K562 (cell line): ENCODE measurements at regions not wholly inside any gene's neighbourhood (a gene's known extent, or its start where the extent isn't known, plus 50 kb on each side); places are given as distances from the start of the nearest gene placed in this dataset.

Experiments used
- ATAC-seq: fragments of 200-7000 bp; cut with Tn5 transposase; 3 replicates; pipeline ENCODE4 v1.9.1; 2020; ENCODE audit warnings: moderate library complexity
- BruUV-seq: library from RNA; stranded (reverse); fragments of 400-500 nt; replicated peaks from 2 replicates; lab custom pipeline; 2021; lab: Mats Ljungman, UMichigan
- CTCF ChIA-PET: fragments of 300-600 bp; formaldehyde crosslinking; extraction: SDS; loops from one replicate; lab custom pipeline; 2021; ENCODE audit warnings: low intra/inter-chr PET ratio; lab: Yijun Ruan, JAX
- POLR2A ChIA-PET: fragments of 300-600, 350-650 bp; sonication (Branson Sonifier 250); formaldehyde crosslinking; extraction: SDS; loops from one replicate; lab custom pipeline; 2021; ENCODE audit warnings: antibody characterized with exemption, inconsistent platforms; lab: Yijun Ruan, JAX
- DNase-seq, 4 experiments: peaks; one replicate each; pipeline versions ENCODE4 v3.0.0 to v3.0.0-alpha.2; 2011 to 2018; ENCODE audit warnings: low spot score in 3 of 4, mixed read lengths in 3 of 4; ENCODE audit errors: extremely low read depth in 1 of 4
- FAIRE-seq: peaks from 2 replicates; lab custom pipeline; 2011; peaks lifted over from hg19 to GRCh38; lab: Jason Lieb, UNC
- H2AFZ ChIP-seq: 2 replicates; pipeline ENCODE4 v1.6.0; 2011; ENCODE audit warnings: low read depth, low read length, control low read depth, inconsistent platforms
- H3K27ac ChIP-seq: fragments of 200-600 bp; 3 replicates; pipeline ENCODE4 v1.8.0; 2011; ENCODE audit warnings: low read depth, mild to moderate bottlenecking, control low read depth, inconsistent platforms, low read length, moderate library complexity, mixed read lengths; ENCODE audit errors: extremely low read depth
- H3K27me3 ChIP-seq, 2 experiments: fragments of 300-600 bp in 1 of 2; 2 replicates in 1 of 2; 3 replicates in 1 of 2; pipeline versions ENCODE4 v1.6.0 to v1.8.0; 2011; ENCODE audit warnings: inconsistent platforms in 2 of 2, low read length in 2 of 2, mild to moderate bottlenecking in 1 of 2, mixed read lengths in 1 of 2, moderate library complexity in 1 of 2; ENCODE audit not compliant: control insufficient read depth in 2 of 2, insufficient read depth in 2 of 2
- H3K36me3 ChIP-seq: fragments of 300-600 bp; 3 replicates; pipeline ENCODE4 v1.8.0; 2011; ENCODE audit warnings: mild to moderate bottlenecking, low read length, inconsistent platforms; ENCODE audit not compliant: control insufficient read depth, insufficient read depth
- H3K4me1 ChIP-seq, 2 experiments: fragments of 200-600 bp in 1 of 2; replicated peaks in 1 of 2; 2 replicates in 1 of 2; 3 replicates in 1 of 2; pipeline versions ENCODE4 v1.5.1 to v1.8.0; 2011; ENCODE audit warnings: inconsistent platforms in 2 of 2, low read length in 2 of 2, mild to moderate bottlenecking in 1 of 2, mixed read lengths in 1 of 2, moderate library complexity in 1 of 2; ENCODE audit not compliant: control insufficient read depth in 2 of 2, insufficient read depth in 2 of 2
- H3K4me2 ChIP-seq: 2 replicates; pipeline ENCODE4 v1.6.1; 2011; ENCODE audit warnings: low read length, control low read depth, inconsistent platforms, mixed read lengths; ENCODE audit not compliant: insufficient read depth
- H3K4me3 ChIP-seq: fragments of 200-600 bp; sonication (generic), shearing (Covaris generic); 2 replicates; pipeline ENCODE4 v1.5.1; 2016; ENCODE audit warnings: control low read depth, inconsistent platforms
- H3K79me2 ChIP-seq: fragments of 200-600 bp; 3 replicates; pipeline ENCODE4 v1.8.0; 2011; ENCODE audit warnings: low read length, inconsistent platforms; ENCODE audit not compliant: control insufficient read depth, insufficient read depth
- H3K9ac ChIP-seq, 2 experiments: 2 replicates each; pipeline versions ENCODE4 v1.6.0 to v1.6.1; 2011; ENCODE audit warnings: low read depth in 2 of 2, low read length in 2 of 2, control low read depth in 1 of 2, inconsistent platforms in 1 of 2, mild to moderate bottlenecking in 1 of 2, mixed read lengths in 1 of 2; ENCODE audit not compliant: insufficient read depth in 1 of 2
- H3K9me1 ChIP-seq: one replicate; pipeline ENCODE4 v1.6.0; 2011; ENCODE audit warnings: inconsistent platforms, mild to moderate bottlenecking, low read length, moderate library complexity; ENCODE audit not compliant: control insufficient read depth, insufficient read depth
- H3K9me3 ChIP-seq: replicated peaks from 2 replicates; pipeline ENCODE4 v1.5.1; 2011; ENCODE audit warnings: low read depth, low read length, inconsistent platforms; ENCODE audit not compliant: control insufficient read depth, insufficient read depth
- H4K20me1 ChIP-seq: replicated peaks from 2 replicates; pipeline ENCODE4 v1.6.1; 2011; ENCODE audit warnings: low read length, inconsistent platforms, mixed read lengths; ENCODE audit not compliant: control insufficient read depth, insufficient read depth
- BRD4 ChIP-seq: fragments of 200-600 bp; sonication (generic); IDR thresholded peaks from 2 replicates; pipeline ENCODE4 v1.6.1; 2017; ENCODE audit warnings: inconsistent platforms
- FOSL1 ChIP-seq: fragments of 200-800 bp; sonication (Bioruptor generic); conservative IDR thresholded peaks from 2 replicates; pipeline ENCODE4 v1.6.1; 2016; ENCODE audit warnings: missing genetic modification characterization, missing compliant biosample characterization
- HMG20A ChIP-seq: fragments of 450-650 bp; formaldehyde crosslinking; conservative IDR thresholded peaks from 2 replicates; pipeline ENCODE4 v1.4.0; 2020; ENCODE audit warnings: mild to moderate bottlenecking, mixed read lengths
- KAT7 ChIP-seq: sonication (generic); formaldehyde crosslinking; IDR thresholded peaks from 2 replicates; pipeline ENCODE4 v1.8.0; 2022; ENCODE audit warnings: missing genetic modification reagents, mild to moderate bottlenecking, borderline replicate concordance
- SRSF9 ChIP-seq: fragments of 200-400 bp; formaldehyde crosslinking; IDR thresholded peaks from 2 replicates; pipeline ENCODE4 v1.6.1; 2017; ENCODE audit warnings: low read depth, low read length, borderline replicate concordance
- TOE1 ChIP-seq, 2 experiments: fragments of 450-650 bp in 1 of 2; sonication (generic) in 1 of 2; formaldehyde crosslinking in 1 of 2; IDR thresholded peaks; 2 replicates each; pipeline versions ENCODE4 v1.7.1 to v1.8.0; 2016 to 2022; ENCODE audit warnings: borderline replicate concordance in 2 of 2, mild to moderate bottlenecking in 2 of 2, antibody characterized with exemption in 1 of 2, inconsistent platforms in 1 of 2, low read depth in 1 of 2, missing genetic modification reagents in 1 of 2, moderate library complexity in 1 of 2
- ZBTB43 ChIP-seq: sonication (generic); formaldehyde crosslinking; IDR thresholded peaks from 2 replicates; pipeline ENCODE4 v1.8.0; 2023; ENCODE audit warnings: mild to moderate bottlenecking, missing genetic modification reagents
- ZNF143 ChIP-seq: sonication (generic); formaldehyde crosslinking; IDR thresholded peaks from 2 replicates; pipeline ENCODE4 v1.9.0; 2022; ENCODE audit warnings: mild to moderate bottlenecking, missing genetic modification reagents
- ZNF586 ChIP-seq: fragments of 450-650 bp; formaldehyde crosslinking; conservative IDR thresholded peaks from 2 replicates; pipeline ENCODE4 v1.4.0; 2020; ENCODE audit warnings: mild to moderate bottlenecking, moderate library complexity
- WGBS: fragments of 100-300 bp; shearing (Covaris generic); methylation state at CpG from one replicate; pipeline ENCODE4 v1.1.6; 2016; ENCODE audit warnings: low coverage, mixed read lengths; ENCODE audit not compliant: insufficient coverage; ENCODE audit errors: missing lambda C conversion rate; 5-methylcytosine and 5-hydroxymethylcytosine counted together
- in situ Hi-C: fragments of 300-500 bp; cut with MboI; formaldehyde crosslinking; loops from 4 replicates; pipeline ENCODE4 v1.15.0; 2018; ENCODE audit warnings: inconsistent platforms, mixed read lengths
- intact Hi-C: fragments of 100-400 bp; cut with micrococcal nuclease; formaldehyde crosslinking; loops from 2 replicates; pipeline ENCODE4 v1.14.2; 2022
- TF ChIP-seq, protein P1 (sequence below): fragments of 200-800 bp; sonication (Bioruptor generic); IDR thresholded peaks from 2 replicates; pipeline ENCODE4 v1.6.1; 2017; ENCODE audit warnings: missing genetic modification characterization, missing compliant biosample characterization

DNA sequence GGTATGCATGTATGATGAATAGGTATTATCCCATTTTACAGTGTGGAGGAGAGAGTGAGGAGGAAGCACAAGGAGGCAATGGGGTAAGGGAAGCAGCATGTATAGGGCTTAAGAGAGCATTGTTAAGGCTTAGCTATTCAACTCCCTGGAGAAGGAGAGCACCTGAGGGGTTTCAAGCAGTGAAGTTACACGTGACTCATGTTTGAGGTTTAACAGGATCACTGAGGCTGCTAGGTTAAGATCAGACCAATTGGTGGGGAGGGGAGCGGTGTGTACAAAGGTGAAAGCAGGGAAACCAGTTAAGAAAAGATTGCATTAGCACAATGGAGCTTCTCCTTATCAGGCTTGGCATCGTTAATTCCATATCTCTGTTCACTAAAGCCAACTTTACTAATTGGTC, 64.4 kb upstream of the NHSL1 start:
- WGBS, result 0% methylated on average over 3 of the region's 3 CpGs
- no peak overlapping the region for H3K9ac ChIP-seq
- H3K27me3 ChIP-seq, result peaks cover 11 to 47% of the 10 kb centered on the region in 2 experiments; a peak in 4 of 5 replicates
- intact Hi-C loops (no loop called here), in situ Hi-C loops (no loop called here)
- H3K4me1 ChIP-seq, result no peaks in the 10 kb centered on the region
- ChIA-PET POLR2A (no interaction called here), CTCF (interaction anchor here (0.7 kb wide), 1 partner anchor 26 kb away, joined by 3 read pairs; no protein-coding TSS in a partner anchor)
- no peaks in the 10 kb centered on the region for H3K9me3 ChIP-seq
- H3K36me3 ChIP-seq, result no peaks in the 10 kb centered on the region
- no peak overlapping the region for H3K4me2 ChIP-seq
- TF ChIP-seq, protein P1, sequence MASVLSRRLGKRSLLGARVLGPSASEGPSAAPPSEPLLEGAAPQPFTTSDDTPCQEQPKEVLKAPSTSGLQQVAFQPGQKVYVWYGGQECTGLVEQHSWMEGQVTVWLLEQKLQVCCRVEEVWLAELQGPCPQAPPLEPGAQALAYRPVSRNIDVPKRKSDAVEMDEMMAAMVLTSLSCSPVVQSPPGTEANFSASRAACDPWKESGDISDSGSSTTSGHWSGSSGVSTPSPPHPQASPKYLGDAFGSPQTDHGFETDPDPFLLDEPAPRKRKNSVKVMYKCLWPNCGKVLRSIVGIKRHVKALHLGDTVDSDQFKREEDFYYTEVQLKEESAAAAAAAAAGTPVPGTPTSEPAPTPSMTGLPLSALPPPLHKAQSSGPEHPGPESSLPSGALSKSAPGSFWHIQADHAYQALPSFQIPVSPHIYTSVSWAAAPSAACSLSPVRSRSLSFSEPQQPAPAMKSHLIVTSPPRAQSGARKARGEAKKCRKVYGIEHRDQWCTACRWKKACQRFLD (CRISPR knock-in tag), result no peak
- TF ChIP-seq SRSF9 (no peak), FOSL1 (no peak), ZBTB43 (CRISPR knock-in tag) (no peak), HMG20A (CRISPR knock-in tag) (no peak), TOE1 (IDR thresholded peaks at IDR 0.05; ENCODE audit: borderline replicate concordance) (no peak), TOE1 (CRISPR knock-in tag; IDR thresholded peaks at IDR 0.05; ENCODE audit: borderline replicate concordance, low read depth) (no peak), BRD4 (no peak), ZNF586 (no peak), ZNF143 (CRISPR knock-in tag) (no peak), KAT7 (CRISPR knock-in tag) (no peak)
- H3K79me2 ChIP-seq, result no peaks in the 10 kb centered on the region
- BruUV-seq, result no TSS peak
- FAIRE-seq (no peak), ATAC-seq (no peak), DNase-seq (no peak)
- H3K27ac ChIP-seq, result no peak overlapping the region
- no peaks in the 10 kb centered on the region for H4K20me1 ChIP-seq
- no peaks in the 10 kb centered on the region for H3K9me1 ChIP-seq
- no peak overlapping the region for H3K4me3 ChIP-seq
- H2AFZ ChIP-seq, result no peak overlapping the region
